ENCODE measurements at regions not wholly inside any gene's neighbourhood (a gene's known extent, or its start where the extent isn't known, plus 50 kb on each side); places are given as distances from the start of the nearest gene placed in this dataset.

GRCh38 chr5:103330875-103331274 is 72.3 kb downstream of the MACIR start:
- POLR2A ChIA-PET, result no interaction called here

More at GRCh38 chr5:103330875-103331274, 72.3 kb downstream of the MACIR start:
- Histone ChIP-seq H3K36me3 (ENCODE audit: control insufficient read depth, insufficient read depth, low read length) (no peaks in the 10 kb centered on the region), H3K27me3 (ENCODE audit: control insufficient read depth, insufficient read depth, low read length) (no peaks in the 10 kb centered on the region), H3K27ac (ENCODE audit: low read length) (no peak overlapping the region), H3K4me1 (ENCODE audit: control insufficient read depth, insufficient read depth, low read length) (peaks cover 3% of the 10 kb centered on the region; the same call in 1 of the 2 replicates), H3K4me3 (ENCODE audit: low read depth in 2 of 2, low read length in 2 of 2) (no peak overlapping the region), H3K9me3 (ENCODE audit: control insufficient read depth, insufficient read depth, low read depth, low read length) (no peaks in the 10 kb centered on the region)
- BruUV-seq (replicated peaks), result no TSS peak
- in situ Hi-C loops (cut with HindIII; ENCODE audit: low pct_unique_long_range_greater_than_20kb, low sequenced_read_pairs) (no loop called here), intact Hi-C loops (cut with micrococcal nuclease; ENCODE audit: unreplicated experiment) (no loop called here)
- ATAC-seq (no peak), DNase-seq (ENCODE audit: low read depth, low spot score) (no peak)
- CTCF ChIA-PET, result no interaction called here
- TF ChIP-seq CTCF (IDR thresholded peaks at IDR 0.05), result no peak
- no peak for TF ChIP-seq POLR2AphosphoS5 (IDR thresholded peaks at IDR 0.05; ENCODE audit: low read depth, low read length)
- no peak for TF ChIP-seq TCF7L2 (IDR thresholded peaks at IDR 0.05; ENCODE audit: low read depth, low read length)
- no peak for TF ChIP-seq REST (IDR thresholded peaks at IDR 0.05; ENCODE audit: insufficient read depth in 1 of 2, low read depth in 2 of 2, low read length in 1 of 2)
- no peak for TF ChIP-seq SIN3A (IDR thresholded peaks at IDR 0.05; ENCODE audit: borderline replicate concordance, insufficient read depth, low read depth, low read length)

Data from Panc1 (cell line).